ENCODE measurements at regions not wholly inside any gene's neighbourhood (a gene's known extent, or its start where the extent isn't known, plus 50 kb on each side); places are given as distances from the start of the nearest gene placed in this dataset.

DNA sequence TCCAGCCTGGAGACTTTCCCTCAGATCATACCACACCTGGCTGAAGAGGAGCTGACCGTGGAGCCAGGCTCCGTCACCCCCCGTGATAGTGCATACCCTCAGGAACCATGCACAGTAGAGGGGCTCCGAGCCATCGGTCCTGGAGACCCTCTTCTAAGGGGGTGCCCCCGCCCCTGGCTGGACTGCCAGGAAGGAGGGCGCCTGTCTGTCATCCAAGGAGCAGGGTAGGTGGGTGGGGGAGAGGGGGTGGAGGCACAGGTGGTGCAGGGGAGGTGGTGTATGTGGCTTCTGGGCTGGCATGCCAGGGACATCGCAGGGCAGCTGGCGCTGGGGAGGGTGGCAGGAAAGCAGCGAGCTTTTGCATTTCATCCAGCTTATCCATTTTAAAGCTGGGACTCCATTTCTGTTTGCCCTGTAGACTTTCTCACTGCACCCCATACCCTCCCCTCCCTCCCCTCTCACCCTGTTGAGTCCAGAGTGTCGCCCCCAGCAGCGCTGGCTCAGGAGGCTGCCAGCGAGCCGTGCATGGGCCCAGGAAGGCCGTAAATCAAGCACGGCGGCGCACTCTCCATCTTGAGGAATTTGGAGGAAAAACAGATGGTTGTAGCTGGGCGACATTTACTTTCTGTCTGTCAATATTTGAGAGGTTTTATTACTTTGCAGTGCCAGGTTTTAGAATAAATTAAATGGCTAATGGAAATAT lies 56.2 kb upstream of the HS6ST1 start:
- Histone ChIP-seq H3K27me3 (ENCODE audit: control insufficient read depth in 4 of 4, insufficient read depth in 4 of 4, low read length in 3 of 4) (no peaks in the 10 kb centered on the region), H3K36me3 (ENCODE audit: control insufficient read depth in 4 of 4, insufficient read depth in 3 of 4, low read depth in 1 of 4, low read length in 3 of 4) (no peaks in the 10 kb centered on the region), H3K9me3 (ENCODE audit: control insufficient read depth in 4 of 4, low read length in 3 of 4) (no peaks in the 10 kb centered on the region), H3K4me3 (ENCODE audit: low read depth in 1 of 3, low read length in 3 of 3) (no peak overlapping the region), H3K4me1 (ENCODE audit: control insufficient read depth in 4 of 4, insufficient read depth in 4 of 4, low read length in 3 of 4) (no peaks in the 10 kb centered on the region), H3K27ac (ENCODE audit: low read depth in 1 of 2, low read length in 2 of 2) (no peak overlapping the region), H3K9ac (ENCODE audit: low read depth in 1 of 2, low read length in 2 of 2) (no peak overlapping the region)
- DNase-seq (ENCODE audit: low spot score), result no peak
- 88% methylated on average over 19 of the region's 19 CpGs for WGBS
- TF ChIP-seq HNF4A (conservative IDR thresholded peaks at IDR 0.05) (no peak), FOXA1 (IDR thresholded peaks at IDR 0.05) (no peak), GABPA (IDR thresholded peaks at IDR 0.05 in 1 of 2, conservative IDR thresholded peaks at IDR 0.05 in 1 of 2) (no peak), FOXA2 (IDR thresholded peaks at IDR 0.05) (no peak), YY1 (IDR thresholded peaks at IDR 0.05) (no peak)

DNA sequence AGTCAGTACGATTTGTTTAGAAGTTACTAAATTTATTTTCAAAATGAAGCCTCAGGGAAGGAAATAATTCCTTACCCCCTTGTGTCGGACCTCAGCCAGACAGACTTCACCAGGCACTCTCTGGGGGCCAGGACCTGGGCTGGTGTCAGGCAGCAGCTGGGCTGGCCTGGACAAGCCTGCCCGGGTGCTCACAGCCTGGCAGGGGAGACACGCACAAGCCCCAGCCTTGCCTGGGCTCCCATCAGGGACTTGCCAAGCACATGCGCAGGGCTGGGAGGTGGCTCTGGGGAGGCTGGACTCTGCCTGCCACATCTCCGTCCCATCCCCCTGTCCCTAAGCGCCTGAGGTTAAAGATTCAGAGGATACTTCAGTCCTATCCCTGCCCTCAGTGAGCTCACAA lies 56.8 kb upstream of the HS6ST1 start:
- no peaks in the 10 kb centered on the region for H3K27me3 ChIP-seq (ENCODE audit: control insufficient read depth in 4 of 4, insufficient read depth in 4 of 4, low read length in 3 of 4)
- no peaks in the 10 kb centered on the region for H3K9me3 ChIP-seq (ENCODE audit: control insufficient read depth in 4 of 4, low read length in 3 of 4)
- H3K9ac ChIP-seq (ENCODE audit: low read depth in 1 of 2, low read length in 2 of 2), result no peak overlapping the region
- no peak overlapping the region for H3K4me3 ChIP-seq (ENCODE audit: low read depth in 1 of 3, low read length in 3 of 3)
- no peak overlapping the region for H3K27ac ChIP-seq (ENCODE audit: low read depth in 1 of 2, low read length in 2 of 2)
- DNase-seq (ENCODE audit: low spot score), result no peak
- H3K36me3 ChIP-seq (ENCODE audit: control insufficient read depth in 4 of 4, insufficient read depth in 3 of 4, low read depth in 1 of 4, low read length in 3 of 4), result no peaks in the 10 kb centered on the region
- 94% methylated on average over 7 of the region's 7 CpGs for WGBS
- H3K4me1 ChIP-seq (ENCODE audit: control insufficient read depth in 4 of 4, insufficient read depth in 4 of 4, low read length in 3 of 4), result no peaks in the 10 kb centered on the region
- no peak for TF ChIP-seq RAD21 (IDR thresholded peaks at IDR 0.05)
- no peak for TF ChIP-seq HNF4A (conservative IDR thresholded peaks at IDR 0.05)
- TF ChIP-seq TAF1 (conservative IDR thresholded peaks at IDR 0.05), result no peak
- TF ChIP-seq, protein P1, sequence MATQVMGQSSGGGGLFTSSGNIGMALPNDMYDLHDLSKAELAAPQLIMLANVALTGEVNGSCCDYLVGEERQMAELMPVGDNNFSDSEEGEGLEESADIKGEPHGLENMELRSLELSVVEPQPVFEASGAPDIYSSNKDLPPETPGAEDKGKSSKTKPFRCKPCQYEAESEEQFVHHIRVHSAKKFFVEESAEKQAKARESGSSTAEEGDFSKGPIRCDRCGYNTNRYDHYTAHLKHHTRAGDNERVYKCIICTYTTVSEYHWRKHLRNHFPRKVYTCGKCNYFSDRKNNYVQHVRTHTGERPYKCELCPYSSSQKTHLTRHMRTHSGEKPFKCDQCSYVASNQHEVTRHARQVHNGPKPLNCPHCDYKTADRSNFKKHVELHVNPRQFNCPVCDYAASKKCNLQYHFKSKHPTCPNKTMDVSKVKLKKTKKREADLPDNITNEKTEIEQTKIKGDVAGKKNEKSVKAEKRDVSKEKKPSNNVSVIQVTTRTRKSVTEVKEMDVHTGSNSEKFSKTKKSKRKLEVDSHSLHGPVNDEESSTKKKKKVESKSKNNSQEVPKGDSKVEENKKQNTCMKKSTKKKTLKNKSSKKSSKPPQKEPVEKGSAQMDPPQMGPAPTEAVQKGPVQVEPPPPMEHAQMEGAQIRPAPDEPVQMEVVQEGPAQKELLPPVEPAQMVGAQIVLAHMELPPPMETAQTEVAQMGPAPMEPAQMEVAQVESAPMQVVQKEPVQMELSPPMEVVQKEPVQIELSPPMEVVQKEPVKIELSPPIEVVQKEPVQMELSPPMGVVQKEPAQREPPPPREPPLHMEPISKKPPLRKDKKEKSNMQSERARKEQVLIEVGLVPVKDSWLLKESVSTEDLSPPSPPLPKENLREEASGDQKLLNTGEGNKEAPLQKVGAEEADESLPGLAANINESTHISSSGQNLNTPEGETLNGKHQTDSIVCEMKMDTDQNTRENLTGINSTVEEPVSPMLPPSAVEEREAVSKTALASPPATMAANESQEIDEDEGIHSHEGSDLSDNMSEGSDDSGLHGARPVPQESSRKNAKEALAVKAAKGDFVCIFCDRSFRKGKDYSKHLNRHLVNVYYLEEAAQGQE (IDR thresholded peaks at IDR 0.05), result no peak
- TF ChIP-seq, protein P2, sequence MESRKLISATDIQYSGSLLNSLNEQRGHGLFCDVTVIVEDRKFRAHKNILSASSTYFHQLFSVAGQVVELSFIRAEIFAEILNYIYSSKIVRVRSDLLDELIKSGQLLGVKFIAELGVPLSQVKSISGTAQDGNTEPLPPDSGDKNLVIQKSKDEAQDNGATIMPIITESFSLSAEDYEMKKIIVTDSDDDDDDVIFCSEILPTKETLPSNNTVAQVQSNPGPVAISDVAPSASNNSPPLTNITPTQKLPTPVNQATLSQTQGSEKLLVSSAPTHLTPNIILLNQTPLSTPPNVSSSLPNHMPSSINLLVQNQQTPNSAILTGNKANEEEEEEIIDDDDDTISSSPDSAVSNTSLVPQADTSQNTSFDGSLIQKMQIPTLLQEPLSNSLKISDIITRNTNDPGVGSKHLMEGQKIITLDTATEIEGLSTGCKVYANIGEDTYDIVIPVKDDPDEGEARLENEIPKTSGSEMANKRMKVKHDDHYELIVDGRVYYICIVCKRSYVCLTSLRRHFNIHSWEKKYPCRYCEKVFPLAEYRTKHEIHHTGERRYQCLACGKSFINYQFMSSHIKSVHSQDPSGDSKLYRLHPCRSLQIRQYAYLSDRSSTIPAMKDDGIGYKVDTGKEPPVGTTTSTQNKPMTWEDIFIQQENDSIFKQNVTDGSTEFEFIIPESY (IDR thresholded peaks at IDR 0.05), result no peak
- no peak for TF ChIP-seq EGR1 (IDR thresholded peaks at IDR 0.05; ENCODE audit: low read depth in 2 of 2)
- no peak for TF ChIP-seq JUND (IDR thresholded peaks at IDR 0.05)
- TF ChIP-seq, protein P3, sequence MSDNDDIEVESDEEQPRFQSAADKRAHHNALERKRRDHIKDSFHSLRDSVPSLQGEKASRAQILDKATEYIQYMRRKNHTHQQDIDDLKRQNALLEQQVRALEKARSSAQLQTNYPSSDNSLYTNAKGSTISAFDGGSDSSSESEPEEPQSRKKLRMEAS (IDR thresholded peaks at IDR 0.05), result no peak
- no peak for TF ChIP-seq RXRA (IDR thresholded peaks at IDR 0.05)
- no peak for TF ChIP-seq HNF4G (IDR thresholded peaks at IDR 0.05)
- TF ChIP-seq SP1 (IDR thresholded peaks at IDR 0.05), result no peak
- TF ChIP-seq, protein P4, sequence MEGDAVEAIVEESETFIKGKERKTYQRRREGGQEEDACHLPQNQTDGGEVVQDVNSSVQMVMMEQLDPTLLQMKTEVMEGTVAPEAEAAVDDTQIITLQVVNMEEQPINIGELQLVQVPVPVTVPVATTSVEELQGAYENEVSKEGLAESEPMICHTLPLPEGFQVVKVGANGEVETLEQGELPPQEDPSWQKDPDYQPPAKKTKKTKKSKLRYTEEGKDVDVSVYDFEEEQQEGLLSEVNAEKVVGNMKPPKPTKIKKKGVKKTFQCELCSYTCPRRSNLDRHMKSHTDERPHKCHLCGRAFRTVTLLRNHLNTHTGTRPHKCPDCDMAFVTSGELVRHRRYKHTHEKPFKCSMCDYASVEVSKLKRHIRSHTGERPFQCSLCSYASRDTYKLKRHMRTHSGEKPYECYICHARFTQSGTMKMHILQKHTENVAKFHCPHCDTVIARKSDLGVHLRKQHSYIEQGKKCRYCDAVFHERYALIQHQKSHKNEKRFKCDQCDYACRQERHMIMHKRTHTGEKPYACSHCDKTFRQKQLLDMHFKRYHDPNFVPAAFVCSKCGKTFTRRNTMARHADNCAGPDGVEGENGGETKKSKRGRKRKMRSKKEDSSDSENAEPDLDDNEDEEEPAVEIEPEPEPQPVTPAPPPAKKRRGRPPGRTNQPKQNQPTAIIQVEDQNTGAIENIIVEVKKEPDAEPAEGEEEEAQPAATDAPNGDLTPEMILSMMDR (IDR thresholded peaks at IDR 0.05; ENCODE audit: low read depth, low read length, missing input control), result no peak
- no peak for TF ChIP-seq YY1 (IDR thresholded peaks at IDR 0.05)
- no peak for TF ChIP-seq FOXA1 (IDR thresholded peaks at IDR 0.05)
- TF ChIP-seq GABPA (IDR thresholded peaks at IDR 0.05 in 1 of 2, conservative IDR thresholded peaks at IDR 0.05 in 1 of 2), result no peak
- no peak for TF ChIP-seq NR2F2 (IDR thresholded peaks at IDR 0.05)
- no peak for TF ChIP-seq FOXA2 (IDR thresholded peaks at IDR 0.05)
- TF ChIP-seq, protein P5, sequence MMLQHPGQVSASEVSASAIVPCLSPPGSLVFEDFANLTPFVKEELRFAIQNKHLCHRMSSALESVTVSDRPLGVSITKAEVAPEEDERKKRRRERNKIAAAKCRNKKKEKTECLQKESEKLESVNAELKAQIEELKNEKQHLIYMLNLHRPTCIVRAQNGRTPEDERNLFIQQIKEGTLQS (IDR thresholded peaks at IDR 0.05), result no peak

Measured in liver (tissue), 8 donors.